Kidney epithelial cell (primary cell): ENCODE measurements at regions not wholly inside any gene's neighbourhood (a gene's known extent, or its start where the extent isn't known, plus 50 kb on each side); places are given as distances from the start of the nearest gene placed in this dataset.

Source experiments
- DNase-seq: peaks from one replicate; pipeline ENCODE4 v3.0.0-alpha.2; 2010; ENCODE audit warnings: low read depth
- H3K27me3 ChIP-seq: 2 replicates; pipeline ENCODE4 v1.6.0; 2011; ENCODE audit warnings: low read length; ENCODE audit not compliant: control insufficient read depth, insufficient read depth
- H3K36me3 ChIP-seq: 2 replicates; pipeline ENCODE4 v1.5.1; 2011; ENCODE audit warnings: low read length; ENCODE audit not compliant: control insufficient read depth, insufficient read depth
- H3K4me3 ChIP-seq: 2 replicates; pipeline ENCODE4 v1.5.1; 2011; ENCODE audit warnings: low read depth, mild to moderate bottlenecking, control low read depth, low read length
- TF ChIP-seq, protein P1 (sequence below): IDR thresholded peaks from 2 replicates; pipeline ENCODE4 v1.5.1; 2011; ENCODE audit warnings: mild to moderate bottlenecking, moderate library complexity, low read length, control low read depth, inconsistent platforms; ENCODE audit not compliant: insufficient read depth, poor library complexity, severe bottlenecking

DNA sequence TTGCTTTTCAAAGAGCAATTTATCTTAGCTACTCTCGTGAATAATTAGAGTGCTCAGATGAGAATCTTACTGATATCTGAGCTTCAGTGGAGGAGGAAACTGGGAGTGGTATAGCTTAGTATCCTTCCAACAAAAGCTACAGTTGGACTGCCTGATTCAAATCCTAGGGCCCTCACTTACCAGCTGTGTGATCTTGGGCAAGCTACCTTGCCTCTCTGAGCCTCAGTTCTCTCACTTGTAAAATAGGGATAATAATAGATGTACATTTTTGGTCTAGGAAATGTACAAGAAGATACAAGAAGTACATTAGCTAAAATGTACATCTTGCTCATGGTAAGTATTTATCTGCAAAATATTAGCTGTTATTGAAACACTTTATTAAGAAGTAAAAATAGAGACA lies 502.0 kb downstream of the HAPSTR1 start:
- DNase-seq: no peak
- H3K36me3 ChIP-seq: no peaks in the 10 kb centered on the region
- TF ChIP-seq, protein P1, sequence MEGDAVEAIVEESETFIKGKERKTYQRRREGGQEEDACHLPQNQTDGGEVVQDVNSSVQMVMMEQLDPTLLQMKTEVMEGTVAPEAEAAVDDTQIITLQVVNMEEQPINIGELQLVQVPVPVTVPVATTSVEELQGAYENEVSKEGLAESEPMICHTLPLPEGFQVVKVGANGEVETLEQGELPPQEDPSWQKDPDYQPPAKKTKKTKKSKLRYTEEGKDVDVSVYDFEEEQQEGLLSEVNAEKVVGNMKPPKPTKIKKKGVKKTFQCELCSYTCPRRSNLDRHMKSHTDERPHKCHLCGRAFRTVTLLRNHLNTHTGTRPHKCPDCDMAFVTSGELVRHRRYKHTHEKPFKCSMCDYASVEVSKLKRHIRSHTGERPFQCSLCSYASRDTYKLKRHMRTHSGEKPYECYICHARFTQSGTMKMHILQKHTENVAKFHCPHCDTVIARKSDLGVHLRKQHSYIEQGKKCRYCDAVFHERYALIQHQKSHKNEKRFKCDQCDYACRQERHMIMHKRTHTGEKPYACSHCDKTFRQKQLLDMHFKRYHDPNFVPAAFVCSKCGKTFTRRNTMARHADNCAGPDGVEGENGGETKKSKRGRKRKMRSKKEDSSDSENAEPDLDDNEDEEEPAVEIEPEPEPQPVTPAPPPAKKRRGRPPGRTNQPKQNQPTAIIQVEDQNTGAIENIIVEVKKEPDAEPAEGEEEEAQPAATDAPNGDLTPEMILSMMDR: no peak
- no peak overlapping the region for H3K4me3 ChIP-seq
- no peaks in the 10 kb centered on the region for H3K27me3 ChIP-seq

DNA sequence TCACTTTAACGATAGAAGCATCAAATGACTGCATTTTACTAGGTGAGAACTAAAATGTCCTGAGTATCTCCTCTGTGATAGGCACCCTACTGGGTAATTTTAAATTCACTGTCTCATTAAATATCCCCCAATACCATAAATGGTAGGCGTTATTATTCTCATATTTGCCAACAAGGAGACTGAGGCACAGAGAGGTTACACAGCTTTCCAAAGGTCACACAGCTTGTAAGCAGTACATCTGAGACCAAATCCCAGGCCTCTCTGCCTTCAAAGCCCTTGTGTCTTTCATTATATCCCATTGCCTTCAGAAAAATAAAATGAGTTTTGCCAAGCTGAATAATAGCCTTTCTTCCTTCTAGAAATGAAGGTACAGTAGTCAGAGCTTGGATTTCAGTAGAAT lies 502.6 kb downstream of the HAPSTR1 start:
- no peak for DNase-seq
- TF ChIP-seq, protein P1: no peak
- no peak overlapping the region for H3K4me3 ChIP-seq
- H3K36me3 ChIP-seq: no peaks in the 10 kb centered on the region
- H3K27me3 ChIP-seq: no peaks in the 10 kb centered on the region

DNA sequence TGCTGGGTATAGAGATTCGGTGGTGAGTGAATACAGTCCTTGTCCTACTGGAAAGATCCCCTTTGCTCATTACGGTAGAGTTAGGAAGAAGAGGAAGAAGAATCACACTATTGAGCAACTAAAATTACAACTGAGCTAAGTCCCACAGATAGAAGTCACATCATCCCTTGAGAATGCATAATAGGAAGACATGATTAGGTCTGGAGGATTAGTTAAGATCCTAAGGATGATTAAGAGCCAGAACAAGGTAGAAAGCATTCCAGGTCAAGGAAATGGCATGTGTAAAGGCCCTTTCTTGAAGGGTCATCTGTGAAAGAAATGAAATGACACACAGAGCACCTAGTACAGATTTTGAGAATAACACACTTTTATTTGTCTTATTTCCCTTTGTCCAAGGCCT lies 503.5 kb downstream of the HAPSTR1 start:
- TF ChIP-seq, protein P1: no peak

DNA sequence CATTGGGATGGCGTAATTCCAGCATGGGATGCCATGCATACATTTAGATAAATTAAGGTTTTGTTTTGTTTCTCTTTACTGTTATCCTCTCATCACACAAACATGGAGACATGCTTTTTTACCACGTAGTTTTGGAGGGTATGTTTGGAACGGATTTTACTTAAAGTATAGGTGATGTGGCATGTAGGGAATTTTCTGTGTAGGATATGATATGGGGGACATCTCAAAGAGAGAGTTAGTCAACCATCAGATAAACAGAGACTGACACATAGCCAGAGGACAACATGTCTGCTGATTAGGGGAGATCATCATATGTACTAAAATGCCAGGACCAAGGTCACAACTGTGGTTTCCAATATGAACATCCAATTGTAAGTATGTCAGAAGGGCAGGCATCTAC lies 503.9 kb downstream of the HAPSTR1 start:
- Histone ChIP-seq H3K36me3 (no peaks in the 10 kb centered on the region), H3K27me3 (no peaks in the 10 kb centered on the region), H3K4me3 (no peak overlapping the region)
- TF ChIP-seq, protein P1: no peak
- DNase-seq: no peak

More for the DNA sequence above, 503.5 kb downstream of the HAPSTR1 start:
- Histone ChIP-seq H3K36me3 (no peaks in the 10 kb centered on the region), H3K4me3 (no peak overlapping the region), H3K27me3 (no peaks in the 10 kb centered on the region)
- no peak for DNase-seq

DNA sequence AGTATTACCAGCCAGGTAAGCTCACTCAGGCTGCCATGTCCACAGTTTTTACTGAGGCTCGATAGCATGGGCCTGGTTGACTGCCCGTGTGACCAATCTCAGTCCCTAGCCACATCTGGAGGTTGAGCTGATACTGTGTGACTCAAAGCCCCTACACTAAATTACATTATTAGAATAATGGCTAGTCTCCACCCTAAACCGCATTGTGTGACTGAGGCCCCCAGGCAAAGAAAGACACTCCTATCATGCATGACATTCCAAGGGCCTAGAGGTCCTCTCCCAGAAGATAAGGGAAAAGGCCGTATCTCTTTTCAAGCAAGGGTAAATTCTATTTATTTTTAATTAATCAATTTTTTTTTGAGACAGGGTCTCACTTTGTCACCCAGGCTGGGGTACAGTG lies 505.3 kb downstream of the HAPSTR1 start:
- no peak for DNase-seq
- TF ChIP-seq, protein P1: no peak
- no peak overlapping the region for H3K4me3 ChIP-seq

DNA sequence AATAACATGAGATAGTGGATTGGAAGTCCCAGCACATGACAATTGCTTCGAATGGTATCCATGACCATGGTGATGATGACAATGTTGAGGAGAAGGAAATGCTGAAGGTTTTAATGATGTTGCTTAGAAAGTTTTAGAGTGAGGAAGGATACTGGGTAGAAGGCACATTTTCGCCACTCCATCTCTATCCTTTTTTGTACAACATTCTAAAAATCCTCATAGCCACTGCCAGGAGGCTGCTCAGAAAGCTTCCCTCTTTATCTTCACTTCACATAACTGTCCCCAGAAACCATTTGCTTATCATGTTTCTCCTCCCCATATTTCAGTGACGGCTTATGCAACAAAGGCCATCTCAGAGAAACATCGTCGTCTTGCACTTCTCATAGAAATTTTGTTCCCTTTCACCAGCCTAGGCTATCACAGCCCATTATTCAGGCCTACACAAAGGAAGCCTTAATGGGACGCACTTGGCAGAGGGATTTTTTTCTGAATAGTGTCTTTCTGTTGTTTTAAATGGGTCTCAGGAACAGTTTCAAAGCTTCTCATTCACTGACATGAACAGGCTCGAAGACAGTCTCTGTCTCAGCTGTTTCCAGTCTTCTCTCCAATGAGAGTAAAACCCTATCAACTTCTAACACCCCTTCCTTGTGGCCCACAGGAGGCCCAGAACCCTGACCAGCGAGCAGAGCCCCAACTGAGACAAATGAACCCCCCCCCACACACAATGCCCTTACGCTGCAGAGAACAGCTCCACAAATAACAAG lies 506.7 kb downstream of the HAPSTR1 start:
- DNase-seq: no peak
- H3K36me3 ChIP-seq: no peaks in the 10 kb centered on the region
- H3K27me3 ChIP-seq: no peaks in the 10 kb centered on the region
- TF ChIP-seq, protein P1: no peak
- no peak overlapping the region for H3K4me3 ChIP-seq

More for the DNA sequence above, 505.3 kb downstream of the HAPSTR1 start:
- no peaks in the 10 kb centered on the region for H3K36me3 ChIP-seq
- no peaks in the 10 kb centered on the region for H3K27me3 ChIP-seq
